K562 (cell line): ENCODE measurements at regions not wholly inside any gene's neighbourhood (a gene's known extent, or its start where the extent isn't known, plus 50 kb on each side); places are given as distances from the start of the nearest gene placed in this dataset.

Source experiments
- ATAC-seq: fragments of 200-7000 bp; cut with Tn5 transposase; 3 replicates; pipeline ENCODE4 v1.9.1; 2020; ENCODE audit warnings: moderate library complexity
- BruUV-seq: library from RNA; stranded (reverse); fragments of 400-500 nt; replicated peaks from 2 replicates; lab custom pipeline; 2021; lab: Mats Ljungman, UMichigan
- CTCF ChIA-PET: fragments of 300-600 bp; formaldehyde crosslinking; extraction: SDS; loops from one replicate; lab custom pipeline; 2021; ENCODE audit warnings: low intra/inter-chr PET ratio; lab: Yijun Ruan, JAX
- POLR2A ChIA-PET: fragments of 300-600, 350-650 bp; sonication (Branson Sonifier 250); formaldehyde crosslinking; extraction: SDS; loops from one replicate; lab custom pipeline; 2021; ENCODE audit warnings: antibody characterized with exemption, inconsistent platforms; lab: Yijun Ruan, JAX
- DNase-seq, 4 experiments: peaks; one replicate each; pipeline versions ENCODE4 v3.0.0 to v3.0.0-alpha.2; 2011 to 2018; ENCODE audit warnings: low spot score in 3 of 4, mixed read lengths in 3 of 4; ENCODE audit errors: extremely low read depth in 1 of 4
- FAIRE-seq: peaks from 2 replicates; lab custom pipeline; 2011; peaks lifted over from hg19 to GRCh38; lab: Jason Lieb, UNC
- H2AFZ ChIP-seq: 2 replicates; pipeline ENCODE4 v1.6.0; 2011; ENCODE audit warnings: low read depth, low read length, control low read depth, inconsistent platforms
- H3K27ac ChIP-seq: fragments of 200-600 bp; 3 replicates; pipeline ENCODE4 v1.8.0; 2011; ENCODE audit warnings: low read depth, mild to moderate bottlenecking, control low read depth, inconsistent platforms, low read length, moderate library complexity, mixed read lengths; ENCODE audit errors: extremely low read depth
- H3K27me3 ChIP-seq, 2 experiments: fragments of 300-600 bp in 1 of 2; 2 replicates in 1 of 2; 3 replicates in 1 of 2; pipeline versions ENCODE4 v1.6.0 to v1.8.0; 2011; ENCODE audit warnings: inconsistent platforms in 2 of 2, low read length in 2 of 2, mild to moderate bottlenecking in 1 of 2, mixed read lengths in 1 of 2, moderate library complexity in 1 of 2; ENCODE audit not compliant: control insufficient read depth in 2 of 2, insufficient read depth in 2 of 2
- H3K36me3 ChIP-seq: fragments of 300-600 bp; 3 replicates; pipeline ENCODE4 v1.8.0; 2011; ENCODE audit warnings: mild to moderate bottlenecking, low read length, inconsistent platforms; ENCODE audit not compliant: control insufficient read depth, insufficient read depth
- H3K4me1 ChIP-seq, 2 experiments: fragments of 200-600 bp in 1 of 2; replicated peaks in 1 of 2; 2 replicates in 1 of 2; 3 replicates in 1 of 2; pipeline versions ENCODE4 v1.5.1 to v1.8.0; 2011; ENCODE audit warnings: inconsistent platforms in 2 of 2, low read length in 2 of 2, mild to moderate bottlenecking in 1 of 2, mixed read lengths in 1 of 2, moderate library complexity in 1 of 2; ENCODE audit not compliant: control insufficient read depth in 2 of 2, insufficient read depth in 2 of 2
- H3K4me2 ChIP-seq: 2 replicates; pipeline ENCODE4 v1.6.1; 2011; ENCODE audit warnings: low read length, control low read depth, inconsistent platforms, mixed read lengths; ENCODE audit not compliant: insufficient read depth
- H3K4me3 ChIP-seq: fragments of 200-600 bp; sonication (generic), shearing (Covaris generic); 2 replicates; pipeline ENCODE4 v1.5.1; 2016; ENCODE audit warnings: control low read depth, inconsistent platforms
- H3K79me2 ChIP-seq: fragments of 200-600 bp; 3 replicates; pipeline ENCODE4 v1.8.0; 2011; ENCODE audit warnings: low read length, inconsistent platforms; ENCODE audit not compliant: control insufficient read depth, insufficient read depth
- H3K9ac ChIP-seq, 2 experiments: 2 replicates each; pipeline versions ENCODE4 v1.6.0 to v1.6.1; 2011; ENCODE audit warnings: low read depth in 2 of 2, low read length in 2 of 2, control low read depth in 1 of 2, inconsistent platforms in 1 of 2, mild to moderate bottlenecking in 1 of 2, mixed read lengths in 1 of 2; ENCODE audit not compliant: insufficient read depth in 1 of 2
- H3K9me1 ChIP-seq: one replicate; pipeline ENCODE4 v1.6.0; 2011; ENCODE audit warnings: inconsistent platforms, mild to moderate bottlenecking, low read length, moderate library complexity; ENCODE audit not compliant: control insufficient read depth, insufficient read depth
- H3K9me3 ChIP-seq: replicated peaks from 2 replicates; pipeline ENCODE4 v1.5.1; 2011; ENCODE audit warnings: low read depth, low read length, inconsistent platforms; ENCODE audit not compliant: control insufficient read depth, insufficient read depth
- H4K20me1 ChIP-seq: replicated peaks from 2 replicates; pipeline ENCODE4 v1.6.1; 2011; ENCODE audit warnings: low read length, inconsistent platforms, mixed read lengths; ENCODE audit not compliant: control insufficient read depth, insufficient read depth
- MTF1 ChIP-seq: fragments of 250-450 bp; sonication (Bioruptor Pico); IDR thresholded peaks from 2 replicates; pipeline ENCODE4 v1.9.0; 2021; ENCODE audit warnings: moderate library complexity, mild to moderate bottlenecking, inconsistent platforms, borderline replicate concordance
- MYC ChIP-seq, 2 experiments: fragments of 250-450 bp in 1 of 2; sonication (Bioruptor Pico) in 1 of 2; IDR thresholded peaks; 2 replicates each; pipeline versions ENCODE4 v1.5.1 to v1.6.1; 2012 to 2021; ENCODE audit warnings: low read depth in 2 of 2, borderline replicate concordance in 1 of 2, improper control_type of control experiment in 1 of 2, low read length in 1 of 2, mild to moderate bottlenecking in 1 of 2, moderate library complexity in 1 of 2
- WGBS: fragments of 100-300 bp; shearing (Covaris generic); methylation state at CpG from one replicate; pipeline ENCODE4 v1.1.6; 2016; ENCODE audit warnings: low coverage, mixed read lengths; ENCODE audit not compliant: insufficient coverage; ENCODE audit errors: missing lambda C conversion rate; 5-methylcytosine and 5-hydroxymethylcytosine counted together
- in situ Hi-C: fragments of 300-500 bp; cut with MboI; formaldehyde crosslinking; loops from 4 replicates; pipeline ENCODE4 v1.15.0; 2018; ENCODE audit warnings: inconsistent platforms, mixed read lengths
- intact Hi-C: fragments of 100-400 bp; cut with micrococcal nuclease; formaldehyde crosslinking; loops from 2 replicates; pipeline ENCODE4 v1.14.2; 2022
- TF ChIP-seq, protein P1 (sequence below): fragments of 250-450 bp; sonication (Bioruptor Pico); IDR thresholded peaks from 2 replicates; pipeline ENCODE4 v1.9.0; 2021; ENCODE audit warnings: mild to moderate bottlenecking, inconsistent platforms
- TF ChIP-seq, protein P2 (sequence below): sonication (generic); formaldehyde crosslinking; IDR thresholded peaks from 2 replicates; pipeline ENCODE4 v1.9.0; 2022; ENCODE audit warnings: mild to moderate bottlenecking, missing genetic modification reagents

DNA sequence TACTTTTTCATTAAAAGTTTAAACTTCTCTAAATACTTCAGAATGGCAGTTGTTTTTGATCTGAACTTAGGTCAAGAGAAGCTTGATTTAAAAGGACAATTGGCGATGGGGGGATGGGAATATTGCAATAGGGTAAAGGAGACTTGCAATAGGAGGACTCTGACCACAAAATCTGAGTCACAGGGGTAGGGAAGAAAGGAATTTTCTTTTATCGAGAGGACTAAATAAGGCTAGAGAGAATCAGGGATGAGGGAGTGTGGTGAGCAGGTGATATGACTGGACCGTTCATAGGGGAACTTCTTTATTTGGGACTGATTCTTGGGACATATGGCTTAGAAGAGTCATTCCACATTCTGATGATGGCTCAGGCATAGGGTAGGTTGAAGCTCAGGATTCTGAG is 1260.2 kb downstream of the ADGRL3 start:
- H2AFZ ChIP-seq: no peak overlapping the region
- ATAC-seq (no peak), FAIRE-seq (no peak), DNase-seq (no peak)
- no peaks in the 10 kb centered on the region for H3K36me3 ChIP-seq
- no peak overlapping the region for H3K4me3 ChIP-seq
- no peaks in the 10 kb centered on the region for H3K27me3 ChIP-seq
- H3K4me1 ChIP-seq: no peaks in the 10 kb centered on the region
- no peak overlapping the region for H3K27ac ChIP-seq
- WGBS: 4% methylated on average over 3 of the region's 3 CpGs
- TF ChIP-seq, protein P1, sequence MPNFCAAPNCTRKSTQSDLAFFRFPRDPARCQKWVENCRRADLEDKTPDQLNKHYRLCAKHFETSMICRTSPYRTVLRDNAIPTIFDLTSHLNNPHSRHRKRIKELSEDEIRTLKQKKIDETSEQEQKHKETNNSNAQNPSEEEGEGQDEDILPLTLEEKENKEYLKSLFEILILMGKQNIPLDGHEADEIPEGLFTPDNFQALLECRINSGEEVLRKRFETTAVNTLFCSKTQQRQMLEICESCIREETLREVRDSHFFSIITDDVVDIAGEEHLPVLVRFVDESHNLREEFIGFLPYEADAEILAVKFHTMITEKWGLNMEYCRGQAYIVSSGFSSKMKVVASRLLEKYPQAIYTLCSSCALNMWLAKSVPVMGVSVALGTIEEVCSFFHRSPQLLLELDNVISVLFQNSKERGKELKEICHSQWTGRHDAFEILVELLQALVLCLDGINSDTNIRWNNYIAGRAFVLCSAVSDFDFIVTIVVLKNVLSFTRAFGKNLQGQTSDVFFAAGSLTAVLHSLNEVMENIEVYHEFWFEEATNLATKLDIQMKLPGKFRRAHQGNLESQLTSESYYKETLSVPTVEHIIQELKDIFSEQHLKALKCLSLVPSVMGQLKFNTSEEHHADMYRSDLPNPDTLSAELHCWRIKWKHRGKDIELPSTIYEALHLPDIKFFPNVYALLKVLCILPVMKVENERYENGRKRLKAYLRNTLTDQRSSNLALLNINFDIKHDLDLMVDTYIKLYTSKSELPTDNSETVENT (CRISPR knock-in tag): no peak
- TF ChIP-seq, protein P2, sequence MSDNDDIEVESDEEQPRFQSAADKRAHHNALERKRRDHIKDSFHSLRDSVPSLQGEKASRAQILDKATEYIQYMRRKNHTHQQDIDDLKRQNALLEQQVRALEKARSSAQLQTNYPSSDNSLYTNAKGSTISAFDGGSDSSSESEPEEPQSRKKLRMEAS (CRISPR knock-in tag): no peak
- TF ChIP-seq MTF1 (CRISPR knock-in tag) (no peak), MYC (IDR thresholded peaks at IDR 0.05; ENCODE audit: low read depth, low read length) (no peak), MYC (CRISPR knock-in tag; IDR thresholded peaks at IDR 0.05; ENCODE audit: borderline replicate concordance, low read depth) (no peak)
- no peaks in the 10 kb centered on the region; the same call in 1 of the 2 replicates for H3K9me3 ChIP-seq
- ChIA-PET CTCF (no interaction called here), POLR2A (no interaction called here)
- H3K9me1 ChIP-seq: no peaks in the 10 kb centered on the region
- BruUV-seq: no TSS peak
- no peaks in the 10 kb centered on the region for H4K20me1 ChIP-seq
- intact Hi-C loops: no loop called here
- H3K4me2 ChIP-seq: no peak overlapping the region
- H3K9ac ChIP-seq: no peak overlapping the region
- in situ Hi-C loops: no loop called here
- no peaks in the 10 kb centered on the region for H3K79me2 ChIP-seq
